GM13977 (cell line): ENCODE measurements at regions not wholly inside any gene's neighbourhood (a gene's known extent, or its start where the extent isn't known, plus 50 kb on each side); places are given as distances from the start of the nearest gene placed in this dataset.

Source experiments
- DNase-seq: peaks from one replicate; pipeline ENCODE4 v3.0.0; 2012; ENCODE audit warnings: low spot score
- in situ Hi-C: fragments of 300-500 bp; cut with MboI; formaldehyde crosslinking; loops from one replicate; pipeline ENCODE4 v1.12.0; 2022; ENCODE audit warnings: low sequenced_read_pairs, low pct_unique_long_range_greater_than_20kb, mixed read lengths, inconsistent platforms; ENCODE audit not compliant: unreplicated experiment
- TF ChIP-seq, protein P1 (sequence below): IDR thresholded peaks from 2 replicates; pipeline ENCODE4 v1.5.1; 2012; ENCODE audit warnings: mild to moderate bottlenecking, control low read depth; ENCODE audit not compliant: insufficient read depth; ENCODE audit errors: extremely low read depth, missing control alignments

DNA sequence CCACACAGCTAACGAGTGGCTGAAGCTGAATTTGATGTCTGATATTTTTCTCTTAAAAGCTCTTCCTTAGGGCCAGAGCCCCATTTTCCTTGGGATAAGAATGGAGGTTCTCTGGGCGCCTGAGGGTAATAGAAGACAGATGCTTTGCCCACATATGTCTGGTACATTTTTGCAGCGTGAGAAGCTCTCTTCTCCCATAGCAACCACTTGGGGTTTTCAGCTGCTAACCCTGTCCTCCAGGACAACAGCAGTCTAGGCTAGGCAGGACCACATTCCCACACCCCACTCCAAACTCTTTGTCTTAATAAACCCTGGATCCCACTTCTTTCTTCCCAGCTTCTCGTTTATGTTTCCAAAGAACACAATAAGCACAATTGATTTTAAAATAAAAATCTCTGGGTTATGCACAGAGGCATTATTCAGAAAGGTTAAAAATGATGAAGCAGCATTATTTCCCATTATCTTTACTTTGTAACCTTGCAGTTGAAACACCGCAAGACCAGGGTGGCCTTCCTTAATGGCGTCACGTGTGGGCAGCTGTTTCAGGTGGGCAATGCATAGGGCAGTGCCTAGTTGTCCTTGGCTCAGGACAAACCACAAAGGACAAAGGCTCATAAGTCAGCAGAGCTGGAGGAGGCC lies 56.5 kb upstream of the NTRK3 start:
- in situ Hi-C loops: no loop called here
- TF ChIP-seq, protein P1, sequence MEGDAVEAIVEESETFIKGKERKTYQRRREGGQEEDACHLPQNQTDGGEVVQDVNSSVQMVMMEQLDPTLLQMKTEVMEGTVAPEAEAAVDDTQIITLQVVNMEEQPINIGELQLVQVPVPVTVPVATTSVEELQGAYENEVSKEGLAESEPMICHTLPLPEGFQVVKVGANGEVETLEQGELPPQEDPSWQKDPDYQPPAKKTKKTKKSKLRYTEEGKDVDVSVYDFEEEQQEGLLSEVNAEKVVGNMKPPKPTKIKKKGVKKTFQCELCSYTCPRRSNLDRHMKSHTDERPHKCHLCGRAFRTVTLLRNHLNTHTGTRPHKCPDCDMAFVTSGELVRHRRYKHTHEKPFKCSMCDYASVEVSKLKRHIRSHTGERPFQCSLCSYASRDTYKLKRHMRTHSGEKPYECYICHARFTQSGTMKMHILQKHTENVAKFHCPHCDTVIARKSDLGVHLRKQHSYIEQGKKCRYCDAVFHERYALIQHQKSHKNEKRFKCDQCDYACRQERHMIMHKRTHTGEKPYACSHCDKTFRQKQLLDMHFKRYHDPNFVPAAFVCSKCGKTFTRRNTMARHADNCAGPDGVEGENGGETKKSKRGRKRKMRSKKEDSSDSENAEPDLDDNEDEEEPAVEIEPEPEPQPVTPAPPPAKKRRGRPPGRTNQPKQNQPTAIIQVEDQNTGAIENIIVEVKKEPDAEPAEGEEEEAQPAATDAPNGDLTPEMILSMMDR: no peak
- DNase-seq: no peak

DNA sequence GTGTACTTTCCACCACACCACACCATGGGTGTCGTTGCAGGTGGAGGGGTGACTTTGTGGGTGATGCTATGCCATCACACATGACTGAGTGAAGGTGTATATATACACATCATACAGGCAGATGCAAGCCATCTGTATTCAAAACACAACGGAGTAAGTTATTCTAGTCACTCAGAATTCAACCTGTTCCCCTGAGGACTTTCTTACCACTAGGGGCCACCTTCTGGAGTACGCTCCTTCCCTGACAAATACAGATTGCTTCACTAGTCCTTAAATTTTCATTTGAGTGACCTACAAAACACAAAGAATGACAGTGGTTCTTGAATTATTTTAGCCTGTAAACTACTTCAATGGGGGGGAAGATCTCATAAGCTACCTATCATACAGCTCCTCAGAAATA lies 52.8 kb upstream of the NTRK3 start:
- DNase-seq: no peak
- in situ Hi-C loops: no loop called here
- TF ChIP-seq, protein P1: no peak

DNA sequence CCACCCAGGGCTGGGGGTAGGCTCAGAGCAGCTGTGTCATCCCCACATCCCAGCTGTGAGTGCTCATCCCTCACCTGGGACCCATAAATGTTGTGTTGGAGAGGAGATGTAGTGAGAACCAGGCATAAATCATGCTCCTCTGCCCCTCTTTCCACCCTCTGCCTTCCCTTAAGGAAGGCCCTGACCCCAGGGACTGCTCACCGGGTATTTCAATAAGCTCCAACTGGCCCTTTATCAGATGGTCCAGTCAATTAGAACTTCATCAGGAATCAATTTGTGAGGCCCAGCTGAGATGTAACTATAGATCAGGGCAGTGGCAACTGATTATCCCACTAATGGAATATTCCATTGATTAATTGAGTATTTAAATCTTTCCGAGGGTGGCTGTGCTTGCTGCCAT lies 50.8 kb upstream of the NTRK3 start:
- DNase-seq: no peak
- in situ Hi-C loops: no loop called here
- TF ChIP-seq, protein P1: no peak
